Panc1 (cell line): ENCODE measurements at regions not wholly inside any gene's neighbourhood (a gene's known extent, or its start where the extent isn't known, plus 50 kb on each side); places are given as distances from the start of the nearest gene placed in this dataset.
A peak's percentile ranks its signal among the peaks of the same experiment; 100 is the strongest.

ENCODE experiments used
- ATAC-seq: fragments of 200-7000 bp; cut with Tn5 transposase; 2 replicates; pipeline ENCODE4 v1.9.1; 2020; ENCODE audit warnings: mild to moderate bottlenecking, moderate library complexity
- BruUV-seq: library from RNA; stranded (reverse); fragments of 400-500 nt; replicated peaks from 2 replicates; lab custom pipeline; 2021; lab: Mats Ljungman, UMichigan
- CTCF ChIA-PET: fragments of 300-600 bp; sonication (Branson Sonifier 250); formaldehyde crosslinking; loops from one replicate; lab custom pipeline; 2022; ENCODE audit warnings: antibody characterized with exemption; lab: Charles Lee
- POLR2A ChIA-PET: fragments of 300-600 bp; sonication (Branson Sonifier 250); formaldehyde crosslinking; loops from one replicate; lab custom pipeline; 2022; ENCODE audit warnings: antibody characterized with exemption; lab: Charles Lee
- DNase-seq: peaks from one replicate; pipeline ENCODE4 v3.0.0-alpha.2; 2010; ENCODE audit warnings: low read depth, low spot score
- H3K27ac ChIP-seq: 2 replicates; pipeline ENCODE4 v1.5.1; 2011; ENCODE audit warnings: mild to moderate bottlenecking, low read length, inconsistent platforms
- H3K27me3 ChIP-seq: fragments of 200-500 bp; sonication (Bioruptor generic); 2 replicates; pipeline ENCODE4 v1.6.0; 2014; ENCODE audit warnings: low read length, inconsistent platforms; ENCODE audit not compliant: control insufficient read depth, insufficient read depth
- H3K36me3 ChIP-seq: fragments of 200-500 bp; sonication (Bioruptor generic); 2 replicates; pipeline ENCODE4 v1.5.1; 2014; ENCODE audit warnings: inconsistent platforms, mild to moderate bottlenecking, low read length, moderate library complexity; ENCODE audit not compliant: control insufficient read depth, insufficient read depth
- H3K4me1 ChIP-seq: 2 replicates; pipeline ENCODE4 v1.5.1; 2011; ENCODE audit warnings: inconsistent platforms, mild to moderate bottlenecking, low read length, moderate library complexity; ENCODE audit not compliant: control insufficient read depth, insufficient read depth
- H3K4me3 ChIP-seq, 2 experiments: 2 replicates each; pipeline ENCODE4 v1.5.1; 2011 to 2012; ENCODE audit warnings: low read depth in 2 of 2, low read length in 2 of 2, mild to moderate bottlenecking in 2 of 2, inconsistent platforms in 1 of 2, moderate library complexity in 1 of 2
- H3K9me3 ChIP-seq: fragments of 200-500 bp; sonication (Bioruptor generic); 2 replicates; pipeline ENCODE4 v1.5.1; 2014; ENCODE audit warnings: low read depth, mild to moderate bottlenecking, inconsistent platforms, low read length, moderate library complexity; ENCODE audit not compliant: control insufficient read depth, insufficient read depth
- CTCF ChIP-seq: fragments of 450-650 bp; IDR thresholded peaks from 2 replicates; pipeline ENCODE4 v1.5.1; 2017; ENCODE audit warnings: mild to moderate bottlenecking
- POLR2AphosphoS5 ChIP-seq: IDR thresholded peaks from 2 replicates; pipeline ENCODE4 v1.6.1; 2012; ENCODE audit warnings: mild to moderate bottlenecking, low read depth, low read length, moderate library complexity
- REST ChIP-seq, 2 experiments: IDR thresholded peaks; 2 replicates each; pipeline ENCODE4 v1.6.1; 2011 to 2012; ENCODE audit warnings: low read depth in 2 of 2, control low read depth in 1 of 2, low read length in 1 of 2, mild to moderate bottlenecking in 1 of 2, moderate library complexity in 1 of 2; ENCODE audit not compliant: insufficient read depth in 1 of 2
- SIN3A ChIP-seq: IDR thresholded peaks from 2 replicates; pipeline ENCODE4 v1.6.1; 2012; ENCODE audit warnings: low read depth, mild to moderate bottlenecking, low read length, moderate library complexity, borderline replicate concordance; ENCODE audit not compliant: insufficient read depth
- TCF7L2 ChIP-seq: IDR thresholded peaks from 2 replicates; pipeline ENCODE4 v1.6.1; 2011; ENCODE audit warnings: mild to moderate bottlenecking, low read depth, low read length, inconsistent platforms
- in situ Hi-C: cut with HindIII; loops from 2 replicates; pipeline ENCODE4 v1.10.0; 2016; ENCODE audit warnings: low sequenced_read_pairs, low pct_unique_long_range_greater_than_20kb
- intact Hi-C: fragments of 100-400 bp; cut with micrococcal nuclease; formaldehyde crosslinking; loops from one replicate; pipeline ENCODE4 v1.10.0; 2022; ENCODE audit not compliant: unreplicated experiment

- intact Hi-C loops (no loop called here), in situ Hi-C loops (no loop called here)
- Histone ChIP-seq H3K36me3 (no peaks in the 10 kb centered on the region), H3K4me3 (no peak overlapping the region), H3K9me3 (no peaks in the 10 kb centered on the region), H3K27ac (no peak overlapping the region), H3K27me3 (no peaks in the 10 kb centered on the region), H3K4me1 (no peaks in the 10 kb centered on the region)
- TF ChIP-seq REST (IDR thresholded peaks at IDR 0.05; ENCODE audit: insufficient read depth in 1 of 2, low read depth in 2 of 2, low read length in 1 of 2) (no peak), POLR2AphosphoS5 (no peak), TCF7L2 (no peak), CTCF (no peak), SIN3A (no peak)
- DNase-seq (no peak), ATAC-seq (no peak)
- POLR2A ChIA-PET: no interaction called here
- BruUV-seq: no TSS peak
- CTCF ChIA-PET: no interaction called here
These were observed 200.8 kb upstream of the DPYD start for GRCh38 chr1:98121646-98122045.

GRCh38 chr1:98119796-98120195 is 199.0 kb upstream of the DPYD start:
- Histone ChIP-seq H3K27ac (no peak overlapping the region), H3K4me3 (no peak overlapping the region), H3K4me1 (no peaks in the 10 kb centered on the region), H3K27me3 (no peaks in the 10 kb centered on the region), H3K36me3 (no peaks in the 10 kb centered on the region), H3K9me3 (no peaks in the 10 kb centered on the region)
- intact Hi-C loops (loop anchor here (10.0 kb wide), 1 partner anchor 55 kb away; no protein-coding TSS in a partner anchor), in situ Hi-C loops (no loop called here)
- POLR2A ChIA-PET: no interaction called here
- CTCF ChIA-PET: no interaction called here
- BruUV-seq: no TSS peak
- ATAC-seq (no peak), DNase-seq (no peak)
- TF ChIP-seq REST (IDR thresholded peaks at IDR 0.05; ENCODE audit: insufficient read depth in 1 of 2, low read depth in 2 of 2, low read length in 1 of 2) (peak; percentile 80 to 83), TCF7L2 (no peak)
